Spleen (tissue), 7 donors: ENCODE measurements at regions not wholly inside any gene's neighbourhood (a gene's known extent, or its start where the extent isn't known, plus 50 kb on each side); places are given as distances from the start of the nearest gene placed in this dataset.

Experiments used
- POLR2A ChIP-seq, 3 donors: fragments of 450-650 bp; IDR thresholded peaks; one replicate each; pipeline ENCODE4 v1.5.1; 2017; ENCODE audit warnings: antibody characterized with exemption in 3 of 3, mild to moderate bottlenecking in 1 of 3
- POLR2AphosphoS5 ChIP-seq, 3 donors: sonication (generic); formaldehyde crosslinking; IDR thresholded peaks; one replicate each; pipeline ENCODE4 v1.5.1; 2017; ENCODE audit warnings: antibody characterized with exemption in 3 of 3
- TF ChIP-seq, protein P1 (sequence below), 11 experiments: fragments of 200-600 bp in 7 of 11; fragments of 450-650 bp in 4 of 11; sonication (generic) in 4 of 11; IDR thresholded peaks in 8 of 11; conservative IDR thresholded peaks in 3 of 11; 1 replicate in 7 of 11; 2 replicates in 4 of 11; pipeline versions ENCODE4 v1.4.0 to v1.8.0; 2016 to 2021; ENCODE audit warnings: antibody characterized with exemption in 11 of 11, inconsistent platforms in 4 of 11, mild to moderate bottlenecking in 1 of 11
- donor health status: DM: no; HTN: no; CAD: no; lungs with moderate emphysema.
- donor health status: DM: no; HTN: no; CAD: no.
- donor health status: DM: no; HTN: no; CAD: no.

DNA sequence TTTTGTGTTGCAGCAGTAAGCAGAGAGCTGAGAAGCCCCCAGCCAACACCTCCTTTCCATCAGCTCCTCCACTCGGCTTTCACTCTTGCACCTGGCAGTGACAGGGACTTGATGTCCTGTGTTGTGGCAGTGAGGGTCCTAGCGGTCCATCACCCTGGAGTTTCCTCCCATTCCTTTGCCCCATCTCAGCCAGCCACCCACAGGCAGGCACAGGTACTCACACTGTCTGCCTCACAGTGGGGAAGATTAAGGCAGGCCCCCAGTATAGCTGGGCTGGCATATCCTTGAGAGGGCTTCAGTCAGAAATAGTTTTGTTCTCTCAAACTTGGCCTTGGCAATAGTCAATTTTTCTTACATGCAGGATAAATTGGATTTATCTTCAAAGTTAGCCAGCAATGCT is 362.7 kb downstream of the GADD45G start:
- TF ChIP-seq, protein P1, sequence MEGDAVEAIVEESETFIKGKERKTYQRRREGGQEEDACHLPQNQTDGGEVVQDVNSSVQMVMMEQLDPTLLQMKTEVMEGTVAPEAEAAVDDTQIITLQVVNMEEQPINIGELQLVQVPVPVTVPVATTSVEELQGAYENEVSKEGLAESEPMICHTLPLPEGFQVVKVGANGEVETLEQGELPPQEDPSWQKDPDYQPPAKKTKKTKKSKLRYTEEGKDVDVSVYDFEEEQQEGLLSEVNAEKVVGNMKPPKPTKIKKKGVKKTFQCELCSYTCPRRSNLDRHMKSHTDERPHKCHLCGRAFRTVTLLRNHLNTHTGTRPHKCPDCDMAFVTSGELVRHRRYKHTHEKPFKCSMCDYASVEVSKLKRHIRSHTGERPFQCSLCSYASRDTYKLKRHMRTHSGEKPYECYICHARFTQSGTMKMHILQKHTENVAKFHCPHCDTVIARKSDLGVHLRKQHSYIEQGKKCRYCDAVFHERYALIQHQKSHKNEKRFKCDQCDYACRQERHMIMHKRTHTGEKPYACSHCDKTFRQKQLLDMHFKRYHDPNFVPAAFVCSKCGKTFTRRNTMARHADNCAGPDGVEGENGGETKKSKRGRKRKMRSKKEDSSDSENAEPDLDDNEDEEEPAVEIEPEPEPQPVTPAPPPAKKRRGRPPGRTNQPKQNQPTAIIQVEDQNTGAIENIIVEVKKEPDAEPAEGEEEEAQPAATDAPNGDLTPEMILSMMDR (IDR thresholded peaks at IDR 0.05 in 8 of 11, conservative IDR thresholded peaks at IDR 0.05 in 3 of 11), result no peak
- TF ChIP-seq POLR2A (IDR thresholded peaks at IDR 0.05), result no peak
- no peak for TF ChIP-seq POLR2AphosphoS5 (IDR thresholded peaks at IDR 0.05)
